ENCODE measurements at regions not wholly inside any gene's neighbourhood (a gene's known extent, or its start where the extent isn't known, plus 50 kb on each side); places are given as distances from the start of the nearest gene placed in this dataset.
A peak's percentile ranks its signal among the peaks of the same experiment; 100 is the strongest.

- DNase-seq, result no peak
Measured at GRCh38 chr7:13159467-13160184, 472.2 kb downstream of the ARL4A start.

GRCh38 chr7:13161125-13161524 is 473.7 kb downstream of the ARL4A start:
- DNase-seq, result no peak

- no peak for DNase-seq
Measured at GRCh38 chr7:13165854-13166253, 478.4 kb downstream of the ARL4A start.

DNA sequence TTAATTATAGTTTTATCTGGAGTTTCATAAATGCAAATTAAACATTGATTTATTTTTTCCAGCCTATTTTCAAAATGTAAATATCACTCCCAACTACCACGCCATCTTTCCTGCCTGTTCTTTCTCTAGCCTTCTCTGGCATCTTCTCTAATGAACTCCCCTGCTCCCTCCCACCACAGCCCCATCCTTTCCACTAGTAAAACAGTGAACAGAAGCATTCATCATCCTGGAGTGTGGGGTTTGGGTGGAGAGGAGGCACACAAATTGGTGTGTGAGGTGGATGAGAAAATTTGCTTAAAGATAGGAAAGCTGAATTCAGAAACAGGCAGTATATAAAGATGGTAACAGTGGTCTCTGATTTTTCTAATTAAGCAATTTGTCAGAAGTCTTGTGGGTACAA is 479.4 kb downstream of the ARL4A start:
- DNase-seq, result no peak

GRCh38 chr7:13169356-13169755 is 481.9 kb downstream of the ARL4A start:
- DNase-seq, result no peak

GRCh38 chr7:13174991-13175390 is 487.6 kb downstream of the ARL4A start:
- DNase-seq, result no peak

DNA sequence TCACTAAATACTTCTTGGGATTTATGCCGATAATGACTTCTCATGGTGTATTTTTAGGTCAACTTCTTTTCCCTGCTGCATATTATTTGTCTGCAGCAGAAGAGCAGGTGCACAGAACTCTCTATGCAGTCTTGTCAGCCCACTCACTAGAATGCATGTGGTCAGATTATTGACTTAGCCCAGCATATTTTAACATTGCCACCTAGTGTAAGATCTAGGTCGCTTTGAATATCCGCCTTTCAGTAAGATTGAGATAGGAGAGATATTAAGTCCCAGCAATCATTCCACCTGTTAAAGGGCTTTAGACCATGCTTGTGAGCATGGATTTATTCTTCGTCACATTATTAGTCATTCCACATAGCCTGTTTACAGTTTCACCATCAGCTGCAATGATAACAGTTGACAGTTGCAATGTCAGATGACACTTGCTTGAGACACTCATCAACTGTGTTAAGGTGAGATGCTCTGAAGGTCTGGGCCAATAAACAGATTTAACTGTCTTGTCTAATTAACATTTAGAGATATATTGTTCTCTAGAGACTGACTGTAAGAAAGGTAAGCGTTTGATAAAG is 491.7 kb downstream of the ARL4A start:
- peak; percentile 28 for DNase-seq

DNA sequence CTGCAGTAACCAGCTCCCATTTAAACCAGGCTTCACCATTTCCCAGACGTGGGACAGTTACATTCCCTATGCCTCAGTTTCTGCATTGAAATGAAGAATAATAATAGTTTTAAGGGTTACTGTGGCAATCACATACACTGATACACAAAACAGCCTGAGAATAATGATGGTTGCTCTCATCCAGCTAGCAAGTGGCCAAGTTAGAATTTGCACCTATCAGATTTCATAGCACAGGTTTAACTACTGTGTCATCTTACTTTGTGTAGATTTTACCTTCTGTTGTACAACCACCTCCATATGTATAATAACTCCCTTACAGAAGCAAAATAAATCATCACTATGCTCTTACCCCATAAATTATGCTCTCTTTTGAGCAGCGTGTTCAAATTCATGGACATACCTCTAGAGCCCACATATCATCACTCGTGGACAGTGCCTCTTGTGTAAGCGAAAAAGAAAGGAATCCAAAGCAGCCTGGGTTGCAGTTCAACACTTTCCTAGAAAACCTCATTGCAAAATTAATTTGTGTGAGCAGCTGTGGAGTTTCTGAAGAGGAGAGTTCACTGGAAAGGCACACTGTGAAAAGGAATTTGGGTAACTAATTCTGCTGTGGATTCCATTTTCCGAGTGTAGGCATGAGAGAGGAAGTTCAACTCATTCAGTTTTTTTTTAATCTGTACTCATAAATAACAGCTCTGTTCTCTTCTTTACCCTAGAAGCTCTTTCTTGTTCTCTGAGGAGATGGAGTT is 492.5 kb downstream of the ARL4A start:
- no peak for DNase-seq

DNA sequence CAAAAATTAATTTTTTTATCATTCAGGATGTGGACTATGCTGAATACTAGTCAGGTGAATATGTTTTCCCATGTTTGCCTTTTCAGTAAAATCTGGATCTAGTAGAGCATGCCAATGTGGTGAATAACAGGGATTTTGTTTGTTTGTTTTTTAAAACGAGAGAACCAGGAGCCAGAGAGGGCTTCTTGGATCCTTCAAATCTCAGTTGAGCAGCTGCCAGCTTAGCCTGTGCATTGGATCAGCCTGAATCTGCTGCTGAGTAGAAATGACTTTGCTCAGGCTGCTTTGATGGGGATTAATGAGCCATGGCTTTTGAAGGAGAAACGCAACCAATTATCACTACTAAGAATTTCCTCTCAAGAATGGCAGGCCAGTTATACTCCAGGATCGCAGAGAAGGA is 493.8 kb downstream of the ARL4A start:
- DNase-seq, result no peak

DNA sequence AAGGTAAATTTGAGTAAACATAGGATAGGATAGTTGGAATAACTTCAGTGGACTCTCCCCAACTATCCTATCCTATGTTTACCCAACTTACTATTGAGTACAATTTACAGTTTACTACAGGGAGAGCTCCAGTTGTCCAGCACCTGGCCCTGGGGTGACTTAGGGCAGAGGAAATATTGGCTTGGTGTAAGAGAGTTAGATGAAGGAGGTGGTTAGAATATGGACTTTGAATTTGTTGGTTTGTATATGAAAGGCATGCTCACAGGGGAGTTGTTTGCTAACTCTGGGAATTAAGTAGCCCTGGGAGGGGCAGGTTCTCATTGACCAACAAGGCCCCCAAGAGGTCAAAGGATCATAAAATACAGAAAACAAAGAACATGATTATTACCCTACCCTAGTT is 497.7 kb downstream of the ARL4A start:
- DNase-seq, result no peak

GRCh38 chr7:13188236-13188805 is 500.9 kb downstream of the ARL4A start:
- DNase-seq, result no peak

DNA sequence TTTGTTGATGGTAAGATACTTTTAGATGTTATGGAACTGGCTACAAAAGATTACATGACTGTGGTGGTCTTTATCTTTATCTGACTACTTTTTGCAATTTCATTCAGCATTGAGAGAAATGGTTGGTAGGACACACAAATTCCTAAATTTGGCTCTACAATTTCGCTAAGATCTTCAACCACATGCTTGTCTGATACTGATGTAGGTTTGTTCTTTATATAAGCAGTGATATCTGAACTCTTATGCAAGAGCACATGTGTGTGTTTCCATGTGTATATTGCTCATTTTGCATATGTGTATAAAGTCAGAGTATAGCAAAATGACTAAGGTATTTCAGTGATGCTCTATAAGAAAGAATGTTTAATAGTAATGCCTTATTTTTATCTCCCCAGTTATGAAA is 501.5 kb downstream of the ARL4A start:
- no peak for DNase-seq

DNA sequence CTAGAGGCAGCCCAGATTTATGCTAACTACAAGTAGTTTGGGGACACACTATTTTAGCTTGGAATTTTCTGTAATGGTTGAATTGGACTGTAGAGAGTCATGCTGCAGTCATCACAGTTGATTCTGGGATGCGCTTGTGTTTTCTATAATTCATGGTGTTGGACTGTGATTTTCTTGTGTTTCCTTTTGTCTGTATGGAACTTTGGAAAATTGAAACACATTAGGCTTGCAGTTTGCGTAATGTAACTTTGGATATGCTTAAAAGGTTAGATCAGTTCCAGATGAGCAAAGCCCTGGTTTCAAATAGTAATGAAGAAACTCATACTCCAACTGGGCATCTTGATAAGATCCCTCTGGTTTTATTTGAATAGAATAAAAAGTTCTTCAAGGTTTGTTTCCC is 502.2 kb downstream of the ARL4A start:
- DNase-seq, result no peak

- peak; percentile 77 for DNase-seq
Measured at GRCh38 chr7:13197501-13197900, 510.1 kb downstream of the ARL4A start.

DNA sequence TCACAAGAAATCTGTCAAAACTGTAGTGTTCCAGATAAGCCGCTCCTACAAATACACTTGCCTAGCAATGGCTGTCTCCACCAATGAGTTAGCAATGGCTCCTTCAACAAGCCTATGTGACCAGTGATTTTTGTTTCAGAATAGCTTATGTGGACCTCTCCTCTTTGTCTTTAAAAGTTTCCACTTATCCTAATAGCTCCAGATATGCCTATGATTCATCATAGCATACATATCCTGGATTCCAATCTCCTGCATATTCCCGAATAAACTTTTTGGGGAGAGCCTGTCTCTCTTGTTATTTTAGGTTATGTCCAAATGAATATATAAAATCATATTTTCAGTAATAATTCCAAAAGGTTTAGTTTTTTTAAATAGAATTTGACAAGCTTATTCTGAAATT is 510.6 kb downstream of the ARL4A start:
- peak; percentile 64 for DNase-seq

GRCh38 chr7:13198727-13199126 is 511.3 kb downstream of the ARL4A start:
- DNase-seq, result peak; percentile 67

- DNase-seq, result no peak
Measured at GRCh38 chr7:13201628-13202027, 514.2 kb downstream of the ARL4A start.

- peak; percentile 74 for DNase-seq
Measured at GRCh38 chr7:13217768-13218167, 530.3 kb downstream of the ARL4A start.

DNA sequence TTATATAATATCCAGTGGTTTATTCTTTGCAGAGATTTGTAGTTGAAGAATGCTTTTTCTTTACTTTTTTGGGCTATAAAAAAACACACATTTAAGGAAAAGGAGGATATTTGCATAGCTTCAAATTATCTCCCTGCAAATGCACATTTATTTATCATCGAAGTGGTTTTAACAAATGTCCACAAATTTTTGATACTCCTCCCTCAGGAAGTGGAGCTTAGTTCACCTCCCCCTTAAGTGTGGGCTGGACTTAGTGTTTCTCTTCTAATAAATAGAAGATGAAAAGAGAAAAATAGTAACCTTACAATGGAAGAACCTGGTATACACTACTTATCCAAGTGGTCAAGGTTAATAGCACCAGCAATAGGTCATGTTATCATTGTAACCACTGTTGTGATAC is 537.6 kb downstream of the ARL4A start:
- DNase-seq, result no peak

- DNase-seq, result no peak
Measured at GRCh38 chr7:13226385-13226784, 539.0 kb downstream of the ARL4A start.

- DNase-seq, result no peak
Measured at GRCh38 chr7:13231216-13231615, 543.8 kb downstream of the ARL4A start.

- DNase-seq, result no peak
Measured at GRCh38 chr7:13235436-13235835, 548.0 kb downstream of the ARL4A start.

DNA sequence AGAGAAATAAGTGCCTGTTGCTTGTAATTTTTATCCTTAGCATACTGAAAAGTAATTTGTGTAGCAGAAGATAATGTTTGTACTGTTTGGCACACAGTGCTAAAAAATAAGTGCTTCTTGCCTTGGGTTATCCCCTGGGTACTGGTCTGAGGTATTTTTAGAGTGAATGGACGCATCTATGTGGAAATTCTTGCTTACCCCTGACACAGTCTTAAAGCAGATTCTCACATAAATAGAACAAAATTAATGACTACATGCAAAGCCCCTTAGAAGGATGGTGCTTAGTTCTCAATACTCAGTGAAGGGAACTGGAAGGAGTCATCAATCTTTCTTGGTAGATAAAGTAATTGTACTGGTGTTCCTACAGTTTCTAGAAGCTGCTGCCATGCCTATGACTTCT is 548.6 kb downstream of the ARL4A start:
- no peak for DNase-seq

GRCh38 chr7:13240349-13240748 is 552.9 kb downstream of the ARL4A start:
- DNase-seq, result peak; percentile 100

All from NCI-H226 (cell line).